ENCODE measurements at regions not wholly inside any gene's neighbourhood (a gene's known extent, or its start where the extent isn't known, plus 50 kb on each side); places are given as distances from the start of the nearest gene placed in this dataset.

- TF ChIP-seq CTCF (conservative IDR thresholded peaks at IDR 0.05 in 1 of 2, IDR thresholded peaks at IDR 0.05 in 1 of 2; ENCODE audit: extremely low read depth in 1 of 2, insufficient read depth in 1 of 2, low read depth in 1 of 2, low read length in 2 of 2), result no peak
- TF ChIP-seq EZH2 (IDR thresholded peaks at IDR 0.05; ENCODE audit: borderline replicate concordance, low read length), result no peak
Measured at GRCh38 chr4:17008834-17009345, 110.4 kb upstream of the LDB2 start.

All from mammary epithelial cell (primary cell).